ENCODE measurements at regions not wholly inside any gene's neighbourhood (a gene's known extent, or its start where the extent isn't known, plus 50 kb on each side); places are given as distances from the start of the nearest gene placed in this dataset.

GRCh38 chr13:67946131-67946530 is 716.0 kb upstream of the PCDH9 start:
- no peak for TF ChIP-seq YY1 (IDR thresholded peaks at IDR 0.05; ENCODE audit: low read depth)
- no peak for TF ChIP-seq CEBPB (IDR thresholded peaks at IDR 0.05)
- TF ChIP-seq EP300 (IDR thresholded peaks at IDR 0.05; ENCODE audit: borderline replicate concordance), result no peak
